Uterus (tissue), 2 donors: ENCODE measurements at regions not wholly inside any gene's neighbourhood (a gene's known extent, or its start where the extent isn't known, plus 50 kb on each side); places are given as distances from the start of the nearest gene placed in this dataset.

Source experiments
- CTCF ChIP-seq, 4 experiments: fragments of 200-600 bp in 2 of 4; fragments of 450-650 bp in 2 of 4; sonication (generic) in 2 of 4; IDR thresholded peaks; one replicate each; pipeline ENCODE4 v1.5.1; 2016 to 2019; ENCODE audit warnings: antibody characterized with exemption in 4 of 4, mild to moderate bottlenecking in 2 of 4, moderate library complexity in 1 of 4
- POLR2A ChIP-seq, 2 donors: fragments of 450-650 bp; IDR thresholded peaks; one replicate each; pipeline ENCODE4 v1.6.1; 2016; ENCODE audit warnings: antibody characterized with exemption in 2 of 2, mild to moderate bottlenecking in 1 of 2, moderate library complexity in 1 of 2

- TF ChIP-seq CTCF (IDR thresholded peaks at IDR 0.05) (no peak), POLR2A (IDR thresholded peaks at IDR 0.05) (no peak)
These were observed 362.7 kb upstream of the SASH1 start for GRCh38 chr6:147979966-147980365.
